ENCODE measurements at regions not wholly inside any gene's neighbourhood (a gene's known extent, or its start where the extent isn't known, plus 50 kb on each side); places are given as distances from the start of the nearest gene placed in this dataset.

GRCh38 chr6:84521511-84521910 lies 242.9 kb downstream of the TBX18 start:
- no peak for DNase-seq

- DNase-seq, result no peak
These were observed 246.5 kb downstream of the TBX18 start for GRCh38 chr6:84517741-84518530.

GRCh38 chr6:84516154-84516553 lies 248.2 kb downstream of the TBX18 start:
- no peak for DNase-seq

GRCh38 chr6:84515067-84515466 lies 249.3 kb downstream of the TBX18 start:
- DNase-seq, result no peak

GRCh38 chr6:84514089-84514971 lies 250.1 kb downstream of the TBX18 start:
- no peak for DNase-seq

- no peak for DNase-seq
These were observed 252.0 kb downstream of the TBX18 start for GRCh38 chr6:84512391-84512790.

GRCh38 chr6:84511929-84512328 lies 252.5 kb downstream of the TBX18 start:
- DNase-seq, result no peak

- no peak for DNase-seq
These were observed 255.4 kb downstream of the TBX18 start for GRCh38 chr6:84508981-84509380.

- DNase-seq, result no peak
These were observed 256.1 kb downstream of the TBX18 start for GRCh38 chr6:84508334-84508733.

- no peak for DNase-seq
These were observed 260.4 kb downstream of the TBX18 start for GRCh38 chr6:84504025-84504424.

- DNase-seq, result no peak
These were observed 263.1 kb downstream of the TBX18 start for GRCh38 chr6:84501315-84501714.

- no peak for DNase-seq
These were observed 263.7 kb downstream of the TBX18 start for GRCh38 chr6:84500726-84501125.

GRCh38 chr6:84498905-84499304 lies 265.5 kb downstream of the TBX18 start:
- no peak for DNase-seq

- no peak for DNase-seq
These were observed 265.1 kb upstream of the CEP162 start for GRCh38 chr6:84492241-84493165.

GRCh38 chr6:84489598-84489997 lies 262.2 kb upstream of the CEP162 start:
- no peak for DNase-seq

GRCh38 chr6:84486526-84486925 lies 259.1 kb upstream of the CEP162 start:
- DNase-seq, result no peak

- no peak for DNase-seq
These were observed 241.7 kb upstream of the CEP162 start for GRCh38 chr6:84469144-84469543.

GRCh38 chr6:84467296-84467695 lies 239.9 kb upstream of the CEP162 start:
- DNase-seq, result no peak

GRCh38 chr6:84466511-84466910 lies 239.1 kb upstream of the CEP162 start:
- DNase-seq, result no peak

- no peak for DNase-seq
These were observed 237.0 kb upstream of the CEP162 start for GRCh38 chr6:84464471-84464870.

- DNase-seq, result no peak
These were observed 235.3 kb upstream of the CEP162 start for GRCh38 chr6:84462698-84463097.

- DNase-seq, result no peak
These were observed 234.0 kb upstream of the CEP162 start for GRCh38 chr6:84461461-84461860.

- DNase-seq, result no peak
These were observed 233.0 kb upstream of the CEP162 start for GRCh38 chr6:84460491-84460890.

Data from GDM1 (cell line).